Kidney (tissue), 13 donors: ENCODE measurements at regions not wholly inside any gene's neighbourhood (a gene's known extent, or its start where the extent isn't known, plus 50 kb on each side); places are given as distances from the start of the nearest gene placed in this dataset.
"Not testable (repeated sequence)": the region's sequence is repeated elsewhere in the genome, so short reads cannot be mapped to it uniquely, and the experiment has no call there.

Experiments
- DNase-seq, 5 donors: peaks; one replicate each; pipeline ENCODE4 v3.0.0-alpha.2; 2013 to 2020
- FAIRE-seq: peaks from 2 replicates; lab custom pipeline; 2012; peaks lifted over from hg19 to GRCh38; lab: Jason Lieb, UNC
- H3K27ac ChIP-seq, 2 donors: one replicate each; pipeline ENCODE4 v1.7.0; 2013; ENCODE audit warnings: low read depth in 2 of 2, low read length in 2 of 2, inconsistent platforms in 1 of 2
- H3K27me3 ChIP-seq: one replicate; pipeline ENCODE4 v1.7.1; 2013; ENCODE audit warnings: low read length, inconsistent platforms; ENCODE audit not compliant: control insufficient read depth, insufficient read depth
- H3K36me3 ChIP-seq, 3 donors: one replicate each; pipeline versions ENCODE4 v1.7.0 to v1.7.1; 2013; ENCODE audit warnings: low read length in 3 of 3, control low read depth in 1 of 3, inconsistent platforms in 1 of 3; ENCODE audit not compliant: insufficient read depth in 3 of 3, control insufficient read depth in 2 of 3
- H3K4me1 ChIP-seq, 3 donors: one replicate each; pipeline versions ENCODE4 v1.7.0 to v1.7.1; 2013; ENCODE audit warnings: low read length in 3 of 3, inconsistent platforms in 1 of 3, low read depth in 1 of 3; ENCODE audit not compliant: control insufficient read depth in 2 of 3, insufficient read depth in 2 of 3
- H3K4me3 ChIP-seq, 3 donors: one replicate each; pipeline versions ENCODE4 v1.7.0 to v1.8.1; 2013; ENCODE audit warnings: low read length in 3 of 3, control low read depth in 1 of 3, inconsistent platforms in 1 of 3
- H3K9ac ChIP-seq, 3 donors: one replicate each; pipeline versions ENCODE4 v1.7.0 to v1.7.1; 2013; ENCODE audit warnings: low read length in 3 of 3, control low read depth in 1 of 3, inconsistent platforms in 1 of 3
- H3K9me3 ChIP-seq, 3 donors: one replicate each; pipeline versions ENCODE4 v1.7.0 to v1.7.1; 2013; ENCODE audit warnings: low read length in 3 of 3, control low read depth in 1 of 3, inconsistent platforms in 1 of 3; ENCODE audit not compliant: control insufficient read depth in 2 of 3, insufficient read depth in 1 of 3
- intact Hi-C: fragments of 100-400 bp; cut with DNase I; formaldehyde crosslinking; loops from one replicate; pipeline ENCODE4 v1.11.1; 2022
- TF ChIP-seq, protein P1 (sequence below): IDR thresholded peaks from 3 replicates; pipeline ENCODE4 v1.5.1; 2012; ENCODE audit warnings: mild to moderate bottlenecking, moderate library complexity, borderline replicate concordance; ENCODE audit not compliant: insufficient read depth; ENCODE audit errors: extremely low read depth
- donor health status: control.
- donor health status: control.
- donor health status: control.
- donor health status: control.
- donor health status: control.
- donor health status: DM: yes; HTN: yes; CAD: no.
- donor health status: Normal renal cell carcinoma (clear cell type).

DNA sequence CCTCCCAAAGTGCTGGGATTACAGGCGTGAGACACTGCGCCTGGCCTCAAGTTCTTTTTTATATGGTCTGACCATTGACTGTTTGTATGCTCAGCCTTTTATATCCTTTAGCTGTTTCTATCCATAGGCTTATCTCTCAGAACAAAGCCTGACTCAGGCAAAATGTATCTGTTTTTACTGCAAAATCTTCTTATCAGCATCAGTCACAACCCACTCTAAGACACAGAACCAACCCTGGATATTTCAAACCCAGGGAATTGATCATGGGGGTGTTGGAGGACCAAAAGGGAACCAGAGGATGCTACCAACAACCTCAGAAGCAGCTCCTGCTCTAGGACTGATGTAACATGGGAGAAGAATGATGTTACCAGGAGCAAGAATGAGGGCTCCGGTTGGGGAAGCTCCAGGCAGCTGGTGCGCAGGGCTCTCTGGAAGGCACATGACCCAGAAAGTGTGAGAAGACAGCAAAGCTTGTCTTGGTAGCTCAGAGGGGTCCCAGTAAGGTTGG lies 75.3 kb upstream of the NCK2 start:
- no peak overlapping the region for H3K4me3 ChIP-seq
- no peak for FAIRE-seq
- no peaks in the 10 kb centered on the region for H3K4me1 ChIP-seq
- H3K9ac ChIP-seq = no peak overlapping the region
- DNase-seq = no peak
- TF ChIP-seq, protein P1, sequence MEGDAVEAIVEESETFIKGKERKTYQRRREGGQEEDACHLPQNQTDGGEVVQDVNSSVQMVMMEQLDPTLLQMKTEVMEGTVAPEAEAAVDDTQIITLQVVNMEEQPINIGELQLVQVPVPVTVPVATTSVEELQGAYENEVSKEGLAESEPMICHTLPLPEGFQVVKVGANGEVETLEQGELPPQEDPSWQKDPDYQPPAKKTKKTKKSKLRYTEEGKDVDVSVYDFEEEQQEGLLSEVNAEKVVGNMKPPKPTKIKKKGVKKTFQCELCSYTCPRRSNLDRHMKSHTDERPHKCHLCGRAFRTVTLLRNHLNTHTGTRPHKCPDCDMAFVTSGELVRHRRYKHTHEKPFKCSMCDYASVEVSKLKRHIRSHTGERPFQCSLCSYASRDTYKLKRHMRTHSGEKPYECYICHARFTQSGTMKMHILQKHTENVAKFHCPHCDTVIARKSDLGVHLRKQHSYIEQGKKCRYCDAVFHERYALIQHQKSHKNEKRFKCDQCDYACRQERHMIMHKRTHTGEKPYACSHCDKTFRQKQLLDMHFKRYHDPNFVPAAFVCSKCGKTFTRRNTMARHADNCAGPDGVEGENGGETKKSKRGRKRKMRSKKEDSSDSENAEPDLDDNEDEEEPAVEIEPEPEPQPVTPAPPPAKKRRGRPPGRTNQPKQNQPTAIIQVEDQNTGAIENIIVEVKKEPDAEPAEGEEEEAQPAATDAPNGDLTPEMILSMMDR = no peak
- intact Hi-C loops = no loop called here
- peaks cover 0 to 13% (median 0%) of the 10 kb centered on the region in 3 donors for H3K9me3 ChIP-seq
- H3K27ac ChIP-seq = no peak overlapping the region
- H3K27me3 ChIP-seq = no peaks in the 10 kb centered on the region
- H3K36me3 ChIP-seq = no peaks in the 10 kb centered on the region

DNA sequence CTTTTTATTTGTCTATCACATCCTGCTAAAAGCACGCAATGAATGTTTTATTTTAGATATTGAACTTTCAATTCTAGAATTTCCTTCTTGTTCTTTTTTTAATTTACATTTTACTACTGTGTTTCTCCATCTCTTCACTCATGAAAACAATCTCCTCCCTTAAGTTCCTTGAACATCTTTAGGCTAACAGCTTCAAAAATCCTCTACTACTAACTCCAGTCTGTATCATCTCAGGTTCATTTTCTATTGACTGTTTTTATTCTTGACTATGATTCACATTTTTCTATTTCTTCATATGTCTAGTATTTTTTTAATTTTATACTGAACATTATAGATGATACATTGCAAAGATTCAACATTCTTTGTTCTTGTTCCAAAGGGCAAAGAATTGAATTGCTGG lies 79.2 kb upstream of the NCK2 start:
- Histone ChIP-seq H3K9me3 (peaks cover 0 to 13% (median 0%) of the 10 kb centered on the region in 3 donors), H3K36me3 (no peaks in the 10 kb centered on the region), H3K4me1 (no peaks in the 10 kb centered on the region), H3K9ac (no peak overlapping the region), H3K27me3 (no peaks in the 10 kb centered on the region), H3K4me3 (no peak overlapping the region), H3K27ac (no peak overlapping the region)
- DNase-seq (no peak), FAIRE-seq (no peak)
- intact Hi-C loops = no loop called here
- TF ChIP-seq, protein P1 = no peak

DNA sequence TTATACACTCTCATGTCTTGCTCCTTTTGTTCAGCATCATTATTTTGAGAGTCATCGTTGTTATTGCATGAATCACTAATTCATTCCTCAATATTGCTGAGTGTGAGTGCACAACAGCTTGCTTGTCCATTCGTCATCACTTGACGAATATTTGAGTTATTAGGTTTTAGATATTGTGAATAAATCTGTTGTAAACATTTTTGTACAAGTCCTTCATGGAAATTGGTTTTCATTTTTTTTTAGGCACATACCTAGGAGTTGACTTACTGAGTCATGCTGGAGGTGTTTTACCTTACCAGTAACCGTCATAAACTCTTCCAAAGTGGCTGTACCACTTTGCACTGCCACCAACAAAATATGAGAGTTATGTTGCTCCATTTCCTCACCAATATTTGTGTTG lies 84.2 kb upstream of the NCK2 start:
- Histone ChIP-seq H3K9me3 (peaks cover 0 to 6% (median 0%) of the 10 kb centered on the region in 3 donors), H3K27ac (no peak overlapping the region), H3K4me3 (no peak overlapping the region), H3K4me1 (no peaks in the 10 kb centered on the region), H3K27me3 (no peaks in the 10 kb centered on the region), H3K9ac (no peak overlapping the region), H3K36me3 (no peaks in the 10 kb centered on the region)
- no peak for DNase-seq
- TF ChIP-seq, protein P1 = no peak
- FAIRE-seq = no peak
- intact Hi-C loops = no loop called here

- H3K27me3 ChIP-seq, intact Hi-C loops, H3K9ac ChIP-seq, H3K36me3 ChIP-seq, FAIRE-seq, H3K27ac ChIP-seq, H3K4me1 ChIP-seq, H3K9me3 ChIP-seq, H3K4me3 ChIP-seq: not testable (repeated sequence)
- peak in 1 of 5 donors; percentile 3 for DNase-seq
These were observed 88.7 kb upstream of the NCK2 start for GRCh38 chr2:105655723-105656606.
